IMR-90 (cell line): ENCODE measurements at regions not wholly inside any gene's neighbourhood (a gene's known extent, or its start where the extent isn't known, plus 50 kb on each side); places are given as distances from the start of the nearest gene placed in this dataset.

Source experiments
- ATAC-seq: fragments of 200-7000 bp; cut with Tn5 transposase; 2 replicates; pipeline ENCODE4 v1.9.1; 2020; ENCODE audit warnings: low read depth, mild to moderate bottlenecking, moderate library complexity
- BruUV-seq: library from RNA; stranded (reverse); fragments of 400-500 nt; replicated peaks from 2 replicates; lab custom pipeline; 2021; lab: Mats Ljungman, UMichigan
- CTCF ChIA-PET: fragments of 300-600 bp; formaldehyde crosslinking; extraction: SDS; loops from one replicate; lab custom pipeline; 2021; ENCODE audit warnings: antibody characterized with exemption; lab: Yijun Ruan, JAX
- POLR2A ChIA-PET: fragments of 300-600 bp; sonication (Branson Sonifier 250); formaldehyde crosslinking; loops from one replicate; lab custom pipeline; 2022; ENCODE audit warnings: antibody characterized with exemption; ENCODE audit not compliant: unreplicated experiment; lab: Charles Lee
- DNase-seq: peaks from one replicate; pipeline ENCODE4 v3.0.0; 2013
- H2AFZ ChIP-seq: replicated peaks from 2 replicates; pipeline ENCODE3; 2013; ENCODE audit warnings: low read length, mild to moderate bottlenecking; ENCODE audit not compliant: poor library complexity
- H2AK5ac ChIP-seq: 2 replicates; pipeline ENCODE4 v1.6.1; 2013; ENCODE audit warnings: low read depth, low read length, inconsistent platforms
- H2AK9ac ChIP-seq: replicated peaks from 2 replicates; pipeline ENCODE3; 2013; ENCODE audit warnings: mild to moderate bottlenecking, low read depth, low read length, moderate library complexity; ENCODE audit not compliant: poor library complexity
- H2BK120ac ChIP-seq: 2 replicates; pipeline ENCODE4 v1.6.1; 2013; ENCODE audit warnings: low read depth, low read length, inconsistent platforms
- H2BK15ac ChIP-seq: 3 replicates; pipeline ENCODE4 v1.6.1; 2013; ENCODE audit warnings: low read depth, low read length, inconsistent platforms
- H2BK20ac ChIP-seq: 2 replicates; pipeline ENCODE4 v1.6.1; 2013; ENCODE audit warnings: low read depth, mild to moderate bottlenecking, inconsistent platforms, low read length, moderate library complexity
- H2BK5ac ChIP-seq: 2 replicates; pipeline ENCODE4 v1.6.1; 2013; ENCODE audit warnings: mild to moderate bottlenecking, low read depth, low read length, inconsistent platforms; ENCODE audit not compliant: poor library complexity, severe bottlenecking
- H3K14ac ChIP-seq: replicated peaks from 2 replicates; pipeline ENCODE4 v1.6.1; 2013; ENCODE audit warnings: low read depth, low read length, inconsistent platforms
- H3K18ac ChIP-seq: 2 replicates; pipeline ENCODE4 v1.6.1; 2013; ENCODE audit warnings: low read depth, low read length, control low read depth
- H3K23ac ChIP-seq: 2 replicates; pipeline ENCODE4 v1.6.1; 2013; ENCODE audit warnings: low read depth, low read length, inconsistent platforms
- H3K27ac ChIP-seq: 2 replicates; pipeline ENCODE4 v1.5.1; 2013; ENCODE audit warnings: mild to moderate bottlenecking, control low read depth, low read length; ENCODE audit not compliant: insufficient read depth
- H3K27me3 ChIP-seq: 2 replicates; pipeline ENCODE4 v1.6.1; 2013; ENCODE audit warnings: low read length; ENCODE audit not compliant: control insufficient read depth, insufficient read depth
- H3K36me3 ChIP-seq: 2 replicates; pipeline ENCODE4 v1.6.1; 2013; ENCODE audit warnings: low read length, mixed read lengths; ENCODE audit not compliant: control insufficient read depth, insufficient read depth
- H3K4ac ChIP-seq: 2 replicates; pipeline ENCODE4 v1.6.1; 2013; ENCODE audit warnings: low read depth, low read length, inconsistent platforms
- H3K4me1 ChIP-seq: 2 replicates; pipeline ENCODE4 v1.6.1; 2013; ENCODE audit warnings: low read length, mixed read lengths; ENCODE audit not compliant: control insufficient read depth, insufficient read depth
- H3K4me2 ChIP-seq: 2 replicates; pipeline ENCODE4 v1.6.1; 2013; ENCODE audit warnings: low read depth, mild to moderate bottlenecking, control low read depth, low read length, moderate library complexity
- H3K4me3 ChIP-seq: 2 replicates; pipeline ENCODE4 v1.5.1; 2013; ENCODE audit warnings: low read depth, mild to moderate bottlenecking, control low read depth, low read length, moderate library complexity; ENCODE audit not compliant: insufficient read depth
- H3K56ac ChIP-seq: 2 replicates; pipeline ENCODE4 v1.6.1; 2013; ENCODE audit warnings: low read length, inconsistent platforms; ENCODE audit not compliant: insufficient read depth; ENCODE audit errors: extremely low read depth
- H3K79me1 ChIP-seq, 2 experiments: 2 replicates each; pipeline ENCODE4 v1.6.1; 2013; ENCODE audit warnings: low read length in 2 of 2, inconsistent platforms in 1 of 2, low read depth in 1 of 2
- H3K9ac ChIP-seq: 2 replicates; pipeline ENCODE4 v1.6.1; 2013; ENCODE audit warnings: low read depth, low read length, control low read depth
- H3K9me1 ChIP-seq: 2 replicates; pipeline ENCODE4 v1.6.1; 2013; ENCODE audit warnings: low read length, inconsistent platforms; ENCODE audit not compliant: insufficient read depth
- H3K9me3 ChIP-seq: 2 replicates; pipeline ENCODE4 v1.6.1; 2013; ENCODE audit warnings: low read length; ENCODE audit not compliant: control insufficient read depth, insufficient read depth
- H4K20me1 ChIP-seq: 2 replicates; pipeline ENCODE4 v1.6.1; 2013; ENCODE audit warnings: low read length, inconsistent platforms; ENCODE audit not compliant: insufficient read depth
- H4K5ac ChIP-seq: 2 replicates; pipeline ENCODE4 v1.6.1; 2013; ENCODE audit warnings: mild to moderate bottlenecking, low read depth, low read length, control low read depth
- H4K8ac ChIP-seq, 2 experiments: 2 replicates each; pipeline ENCODE4 v1.6.1; 2013; ENCODE audit warnings: low read depth in 2 of 2, low read length in 2 of 2, control low read depth in 1 of 2, inconsistent platforms in 1 of 2
- H4K91ac ChIP-seq: 2 replicates; pipeline ENCODE4 v1.6.1; 2013; ENCODE audit warnings: low read depth, low read length, inconsistent platforms; ENCODE audit not compliant: insufficient read depth
- BHLHE40 ChIP-seq: fragments of 150-350 bp; IDR thresholded peaks from 2 replicates; pipeline ENCODE4 v1.6.1; 2016; ENCODE audit warnings: mild to moderate bottlenecking, low read depth, low read length
- CEBPB ChIP-seq: IDR thresholded peaks from 2 replicates; pipeline ENCODE4 v1.6.1; 2012; ENCODE audit warnings: low read depth, low read length, improper control_type of control experiment
- CHD1 ChIP-seq: IDR thresholded peaks from 2 replicates; pipeline ENCODE4 v1.6.1; 2012; ENCODE audit warnings: low read depth, low read length, improper control_type of control experiment
- FOS ChIP-seq: fragments of 150-350 bp; IDR thresholded peaks from 2 replicates; pipeline ENCODE4 v1.6.1; 2016; ENCODE audit warnings: low read depth, low read length
- MAFK ChIP-seq: IDR thresholded peaks from 2 replicates; pipeline ENCODE4 v1.6.1; 2012; ENCODE audit warnings: low read depth, low read length, improper control_type of control experiment
- MAZ ChIP-seq: IDR thresholded peaks from 2 replicates; pipeline ENCODE4 v1.6.1; 2012; ENCODE audit warnings: low read depth, mild to moderate bottlenecking, low read length, improper control_type of control experiment, moderate library complexity, borderline replicate concordance
- MXI1 ChIP-seq: IDR thresholded peaks from 2 replicates; pipeline ENCODE4 v1.6.1; 2012; ENCODE audit warnings: low read depth, mild to moderate bottlenecking, low read length, moderate library complexity, borderline replicate concordance
- NFE2L2 ChIP-seq: fragments of 150-350 bp; IDR thresholded peaks from 2 replicates; pipeline ENCODE4 v1.6.1; 2016; ENCODE audit warnings: low read depth, mild to moderate bottlenecking, low read length
- POLR2A ChIP-seq: IDR thresholded peaks from 2 replicates; pipeline ENCODE4 v1.6.1; 2012; ENCODE audit warnings: mild to moderate bottlenecking, low read depth, low read length
- RAD21 ChIP-seq: IDR thresholded peaks from 2 replicates; pipeline ENCODE4 v1.6.1; 2012; ENCODE audit warnings: low read length, improper control_type of control experiment
- RCOR1 ChIP-seq: IDR thresholded peaks from 2 replicates; pipeline ENCODE4 v1.6.1; 2012; ENCODE audit warnings: mild to moderate bottlenecking, low read length, improper control_type of control experiment; ENCODE audit not compliant: insufficient replicate concordance
- RFX5 ChIP-seq: IDR thresholded peaks from 2 replicates; pipeline ENCODE4 v1.8.0; 2012; ENCODE audit warnings: low read depth, mild to moderate bottlenecking, low read length, moderate library complexity
- SMC3 ChIP-seq: fragments of 150-350 bp; IDR thresholded peaks from 2 replicates; pipeline ENCODE4 v1.6.1; 2016; ENCODE audit warnings: low read depth, mild to moderate bottlenecking, antibody characterized with exemption, low read length, moderate library complexity
- WGBS, 2 experiments: methylation state at CpG; one replicate each; pipeline versions ENCODE4 v1.1.5 to v1.1.7; 2013; ENCODE audit warnings: missing lambda C conversion rate in 2 of 2; ENCODE audit not compliant: insufficient read length in 1 of 2; ENCODE audit errors: extremely low coverage in 2 of 2; 5-methylcytosine and 5-hydroxymethylcytosine counted together
- dilution Hi-C: fragments of 300-500 bp; cut with HindIII; formaldehyde crosslinking; loops from one replicate; pipeline ENCODE4 v1.14.3; 2018; ENCODE audit warnings: low sequenced_read_pairs; ENCODE audit not compliant: unreplicated experiment
- in situ Hi-C: fragments of 300-500 bp; cut with MboI; formaldehyde crosslinking; loops from 3 replicates; pipeline ENCODE4 v1.14.3; 2019; ENCODE audit warnings: low sequenced_read_pairs, inconsistent platforms, mixed read lengths
- intact Hi-C: fragments of 100-400 bp; cut with micrococcal nuclease; formaldehyde crosslinking; loops from 2 replicates; pipeline ENCODE4 v1.10.0; 2022
- TF ChIP-seq, protein P1 (sequence below): fragments of 150-350 bp; IDR thresholded peaks from 2 replicates; pipeline ENCODE4 v1.6.1; 2016; ENCODE audit warnings: low read depth, mild to moderate bottlenecking, low read length, moderate library complexity, borderline replicate concordance
- TF ChIP-seq, protein P2 (sequence below): conservative IDR thresholded peaks from 2 replicates; pipeline ENCODE4 v1.5.1; 2012; ENCODE audit warnings: mild to moderate bottlenecking, low read depth, low read length, improper control_type of control experiment
- TF ChIP-seq, protein P3 (sequence below): fragments of 150-350 bp; IDR thresholded peaks from 2 replicates; pipeline ENCODE4 v1.6.1; 2017; ENCODE audit warnings: mild to moderate bottlenecking, antibody characterized with exemption, low read length, low read depth

DNA sequence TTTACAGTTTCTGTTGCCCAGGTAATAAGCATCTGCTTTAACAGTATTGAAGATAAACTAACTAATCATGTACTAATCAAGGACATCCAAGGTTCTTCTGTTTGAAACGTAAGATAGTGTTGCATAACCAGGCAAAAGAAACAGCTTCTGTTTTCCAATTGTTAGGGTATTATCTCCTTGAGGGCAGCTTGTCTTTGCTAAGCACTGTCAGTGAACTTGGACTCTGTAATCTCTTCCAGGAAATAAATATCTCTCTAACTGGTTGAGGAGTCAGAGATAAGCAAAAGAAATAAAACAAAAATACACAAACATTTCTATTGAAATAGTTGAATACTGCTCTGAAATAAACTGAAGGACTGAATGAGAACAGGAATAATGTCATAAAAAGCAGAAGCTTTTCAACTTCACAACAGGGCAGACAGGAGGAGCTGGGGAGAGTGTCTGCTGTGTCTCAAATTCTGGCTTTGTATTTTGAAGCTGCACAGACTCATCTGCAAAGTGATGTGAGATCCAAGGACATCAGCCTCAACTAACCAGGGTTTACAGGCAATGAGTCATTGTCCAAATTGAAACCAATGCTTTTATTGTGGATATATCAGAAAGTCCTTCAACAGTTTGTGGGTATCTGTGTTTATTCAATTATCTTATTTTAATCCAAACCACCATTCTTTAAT is 1253.0 kb upstream of the PCDH7 start:
- Histone ChIP-seq H3K23ac (no peak overlapping the region), H3K14ac (no peak overlapping the region), H4K91ac (no peak overlapping the region), H3K79me1 (no peaks in the 10 kb centered on the region), H3K4me2 (no peak overlapping the region), H3K36me3 (no peaks in the 10 kb centered on the region), H3K27me3 (no peaks in the 10 kb centered on the region), H3K4me3 (no peak overlapping the region), H3K56ac (no peak overlapping the region), H3K9me1 (no peaks in the 10 kb centered on the region), H2BK15ac (no peak overlapping the region), H2AFZ (no peak overlapping the region), H2BK5ac (no peak overlapping the region), H3K18ac (no peak overlapping the region), H3K4ac (no peak overlapping the region), H3K27ac (no peak overlapping the region), H4K5ac (no peak overlapping the region), H3K9ac (no peak overlapping the region), H4K8ac (no peak overlapping the region), H4K20me1 (no peaks in the 10 kb centered on the region), H2AK9ac (no peak overlapping the region), H3K9me3 (no peaks in the 10 kb centered on the region), H3K4me1 (no peaks in the 10 kb centered on the region), H2AK5ac (no peak overlapping the region), H2BK120ac (no peak overlapping the region), H2BK20ac (no peak overlapping the region)
- intact Hi-C loops = no loop called here
- dilution Hi-C loops = no loop called here
- DNase-seq (peak; percentile 12), ATAC-seq (peak; percentile 44)
- ChIA-PET CTCF (no interaction called here), POLR2A (no interaction called here)
- TF ChIP-seq RFX5 (no peak), RCOR1 (no peak), MAFK (no peak), MAZ (no peak), CHD1 (no peak), SMC3 (no peak), BHLHE40 (no peak), POLR2A (no peak), RAD21 (no peak), CEBPB (no peak), MXI1 (no peak), NFE2L2 (no peak), FOS (no peak)
- TF ChIP-seq, protein P1, sequence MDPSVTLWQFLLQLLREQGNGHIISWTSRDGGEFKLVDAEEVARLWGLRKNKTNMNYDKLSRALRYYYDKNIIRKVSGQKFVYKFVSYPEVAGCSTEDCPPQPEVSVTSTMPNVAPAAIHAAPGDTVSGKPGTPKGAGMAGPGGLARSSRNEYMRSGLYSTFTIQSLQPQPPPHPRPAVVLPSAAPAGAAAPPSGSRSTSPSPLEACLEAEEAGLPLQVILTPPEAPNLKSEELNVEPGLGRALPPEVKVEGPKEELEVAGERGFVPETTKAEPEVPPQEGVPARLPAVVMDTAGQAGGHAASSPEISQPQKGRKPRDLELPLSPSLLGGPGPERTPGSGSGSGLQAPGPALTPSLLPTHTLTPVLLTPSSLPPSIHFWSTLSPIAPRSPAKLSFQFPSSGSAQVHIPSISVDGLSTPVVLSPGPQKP = no peak
- TF ChIP-seq, protein P2, sequence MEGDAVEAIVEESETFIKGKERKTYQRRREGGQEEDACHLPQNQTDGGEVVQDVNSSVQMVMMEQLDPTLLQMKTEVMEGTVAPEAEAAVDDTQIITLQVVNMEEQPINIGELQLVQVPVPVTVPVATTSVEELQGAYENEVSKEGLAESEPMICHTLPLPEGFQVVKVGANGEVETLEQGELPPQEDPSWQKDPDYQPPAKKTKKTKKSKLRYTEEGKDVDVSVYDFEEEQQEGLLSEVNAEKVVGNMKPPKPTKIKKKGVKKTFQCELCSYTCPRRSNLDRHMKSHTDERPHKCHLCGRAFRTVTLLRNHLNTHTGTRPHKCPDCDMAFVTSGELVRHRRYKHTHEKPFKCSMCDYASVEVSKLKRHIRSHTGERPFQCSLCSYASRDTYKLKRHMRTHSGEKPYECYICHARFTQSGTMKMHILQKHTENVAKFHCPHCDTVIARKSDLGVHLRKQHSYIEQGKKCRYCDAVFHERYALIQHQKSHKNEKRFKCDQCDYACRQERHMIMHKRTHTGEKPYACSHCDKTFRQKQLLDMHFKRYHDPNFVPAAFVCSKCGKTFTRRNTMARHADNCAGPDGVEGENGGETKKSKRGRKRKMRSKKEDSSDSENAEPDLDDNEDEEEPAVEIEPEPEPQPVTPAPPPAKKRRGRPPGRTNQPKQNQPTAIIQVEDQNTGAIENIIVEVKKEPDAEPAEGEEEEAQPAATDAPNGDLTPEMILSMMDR = no peak
- TF ChIP-seq, protein P3, sequence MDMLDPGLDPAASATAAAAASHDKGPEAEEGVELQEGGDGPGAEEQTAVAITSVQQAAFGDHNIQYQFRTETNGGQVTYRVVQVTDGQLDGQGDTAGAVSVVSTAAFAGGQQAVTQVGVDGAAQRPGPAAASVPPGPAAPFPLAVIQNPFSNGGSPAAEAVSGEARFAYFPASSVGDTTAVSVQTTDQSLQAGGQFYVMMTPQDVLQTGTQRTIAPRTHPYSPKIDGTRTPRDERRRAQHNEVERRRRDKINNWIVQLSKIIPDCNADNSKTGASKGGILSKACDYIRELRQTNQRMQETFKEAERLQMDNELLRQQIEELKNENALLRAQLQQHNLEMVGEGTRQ = no peak
- no CpG with 5 or more reads among the region's 1 CpG for WGBS, 2 experiments
- BruUV-seq = no TSS peak
- in situ Hi-C loops = no loop called here
